ACC112 (cell line): ENCODE measurements at regions not wholly inside any gene's neighbourhood (a gene's known extent, or its start where the extent isn't known, plus 50 kb on each side); places are given as distances from the start of the nearest gene placed in this dataset.
A peak's percentile ranks its signal among the peaks of the same experiment; 100 is the strongest.
"Not testable (repeated sequence)": the region's sequence is repeated elsewhere in the genome, so short reads cannot be mapped to it uniquely, and the experiment has no call there.

Experiments used
- H2AFZ ChIP-seq: fragments of 200-600 bp; sonication (generic); one replicate; pipeline ENCODE4 v1.6.0; 2017; ENCODE audit warnings: antibody characterized with exemption, low read length; ENCODE audit not compliant: unreplicated experiment
- H3K27ac ChIP-seq: fragments of 200-600 bp; sonication (generic); 2 replicates; pipeline ENCODE4 v1.5.1; 2014; ENCODE audit warnings: low read depth, mild to moderate bottlenecking, antibody characterized with exemption, low read length, moderate library complexity
- H3K27me3 ChIP-seq: fragments of 200-600 bp; sonication (generic); 2 replicates; pipeline ENCODE4 v1.6.1; 2014; ENCODE audit warnings: mild to moderate bottlenecking, antibody characterized with exemption, low read length, moderate library complexity, mixed read lengths; ENCODE audit not compliant: insufficient read depth
- H3K36me3 ChIP-seq: fragments of 200-600 bp; sonication (generic); 2 replicates; pipeline ENCODE4 v1.6.1; 2016; ENCODE audit warnings: mild to moderate bottlenecking, antibody characterized with exemption, low read length, moderate library complexity, mixed read lengths; ENCODE audit not compliant: insufficient read depth
- H3K4me1 ChIP-seq: fragments of 200-600 bp; sonication (generic); one replicate; pipeline ENCODE4 v1.6.1; 2016; ENCODE audit warnings: low read length, mixed read lengths; ENCODE audit not compliant: insufficient read depth, unreplicated experiment, control insufficient read depth
- H3K4me3 ChIP-seq: fragments of 200-600 bp; sonication (generic); 2 replicates; pipeline ENCODE4 v1.5.1; 2014; ENCODE audit warnings: mild to moderate bottlenecking, low read depth, low read length
- H3K79me2 ChIP-seq: fragments of 200-600 bp; sonication (generic); one replicate; pipeline ENCODE4 v1.6.0; 2016; ENCODE audit warnings: low read length; ENCODE audit not compliant: control insufficient read depth, unreplicated experiment, insufficient read depth

GRCh38 chr3:168802766-168803165 is 707.0 kb upstream of the GOLIM4 start:
- Histone ChIP-seq H3K4me1 (peaks cover 41% of the 10 kb centered on the region), H3K4me3 (no peak overlapping the region), H3K36me3 (no peaks in the 10 kb centered on the region), H3K27me3 (no peaks in the 10 kb centered on the region), H3K79me2 (no peaks in the 10 kb centered on the region), H3K27ac (no peak overlapping the region), H2AFZ (no peak overlapping the region)

GRCh38 chr3:168801794-168802193 is 706.1 kb upstream of the GOLIM4 start:
- Histone ChIP-seq H3K27me3 (no peaks in the 10 kb centered on the region), H3K4me1 (peaks cover 41% of the 10 kb centered on the region), H3K79me2 (no peaks in the 10 kb centered on the region), H3K36me3 (no peaks in the 10 kb centered on the region), H3K4me3 (no peak overlapping the region), H3K27ac (no peak overlapping the region), H2AFZ (peak overlapping the region; percentile 51)

GRCh38 chr3:168796339-168796738 is 700.6 kb upstream of the GOLIM4 start:
- peaks cover 3% of the 10 kb centered on the region for H3K4me1 ChIP-seq
- no peak overlapping the region for H3K27ac ChIP-seq
- H2AFZ ChIP-seq = no peak overlapping the region
- no peak overlapping the region for H3K4me3 ChIP-seq
- H3K27me3 ChIP-seq = no peaks in the 10 kb centered on the region
- H3K79me2 ChIP-seq = no peaks in the 10 kb centered on the region
- H3K36me3 ChIP-seq = no peaks in the 10 kb centered on the region

- Histone ChIP-seq H2AFZ (no peak overlapping the region), H3K27me3 (no peaks in the 10 kb centered on the region), H3K4me1 (no peaks in the 10 kb centered on the region), H3K27ac (no peak overlapping the region), H3K4me3 (no peak overlapping the region), H3K36me3 (no peaks in the 10 kb centered on the region), H3K79me2 (no peaks in the 10 kb centered on the region)
Measured at GRCh38 chr3:168794427-168794826, 698.7 kb upstream of the GOLIM4 start.

GRCh38 chr3:168782193-168782592 is 686.5 kb upstream of the GOLIM4 start:
- no peak overlapping the region for H2AFZ ChIP-seq
- H3K27ac ChIP-seq = no peak overlapping the region
- no peaks in the 10 kb centered on the region for H3K27me3 ChIP-seq
- H3K4me3 ChIP-seq = no peak overlapping the region
- H3K4me1 ChIP-seq = no peaks in the 10 kb centered on the region
- H3K36me3 ChIP-seq = no peaks in the 10 kb centered on the region
- no peaks in the 10 kb centered on the region for H3K79me2 ChIP-seq

GRCh38 chr3:168779970-168780645 is 684.4 kb upstream of the GOLIM4 start:
- H3K4me3 ChIP-seq, H2AFZ ChIP-seq, H3K79me2 ChIP-seq, H3K27ac ChIP-seq, H3K4me1 ChIP-seq, H3K36me3 ChIP-seq, H3K27me3 ChIP-seq: not testable (repeated sequence)

GRCh38 chr3:168753724-168754123 is 658.0 kb upstream of the GOLIM4 start:
- Histone ChIP-seq H3K27me3 (no peaks in the 10 kb centered on the region), H3K4me1 (no peaks in the 10 kb centered on the region), H3K79me2 (no peaks in the 10 kb centered on the region)

GRCh38 chr3:168752339-168752738 is 656.6 kb upstream of the GOLIM4 start:
- no peaks in the 10 kb centered on the region for H3K79me2 ChIP-seq
- no peaks in the 10 kb centered on the region for H3K27me3 ChIP-seq
- no peaks in the 10 kb centered on the region for H3K4me1 ChIP-seq
- H3K27ac ChIP-seq = no peak overlapping the region
- H3K36me3 ChIP-seq = no peaks in the 10 kb centered on the region
- H2AFZ ChIP-seq = no peak overlapping the region
- no peak overlapping the region for H3K4me3 ChIP-seq

More at GRCh38 chr3:168753724-168754123, 658.0 kb upstream of the GOLIM4 start:
- no peak overlapping the region for H3K27ac ChIP-seq
- no peak overlapping the region for H2AFZ ChIP-seq
- H3K4me3 ChIP-seq = no peak overlapping the region
- no peaks in the 10 kb centered on the region for H3K36me3 ChIP-seq

- Histone ChIP-seq H3K4me1 (no peaks in the 10 kb centered on the region), H2AFZ (no peak overlapping the region), H3K27me3 (no peaks in the 10 kb centered on the region), H3K27ac (no peak overlapping the region), H3K79me2 (no peaks in the 10 kb centered on the region), H3K4me3 (no peak overlapping the region), H3K36me3 (no peaks in the 10 kb centered on the region)
Measured at GRCh38 chr3:168747697-168748096, 652.0 kb upstream of the GOLIM4 start.

- Histone ChIP-seq H3K4me1 (no peaks in the 10 kb centered on the region), H3K79me2 (no peaks in the 10 kb centered on the region), H3K27ac (no peak overlapping the region), H3K36me3 (no peaks in the 10 kb centered on the region), H2AFZ (no peak overlapping the region), H3K4me3 (no peak overlapping the region), H3K27me3 (peaks cover 5% of the 10 kb centered on the region; the same call in 1 of the 2 replicates)
Measured at GRCh38 chr3:168738527-168739325, 643.0 kb upstream of the GOLIM4 start.

GRCh38 chr3:168736202-168736601 is 640.5 kb upstream of the GOLIM4 start:
- Histone ChIP-seq H3K27ac (no peak overlapping the region), H3K4me3 (no peak overlapping the region), H3K4me1 (no peaks in the 10 kb centered on the region), H3K27me3 (peaks cover 5% of the 10 kb centered on the region; the same call in 1 of the 2 replicates), H3K36me3 (no peaks in the 10 kb centered on the region), H3K79me2 (no peaks in the 10 kb centered on the region), H2AFZ (no peak overlapping the region)
